Sigmoid colon (tissue), 6 donors: ENCODE measurements at regions not wholly inside any gene's neighbourhood (a gene's known extent, or its start where the extent isn't known, plus 50 kb on each side); places are given as distances from the start of the nearest gene placed in this dataset.

ENCODE experiments used
- DNase-seq: peaks from one replicate; pipeline ENCODE4 v3.0.0-alpha.2; 2019
- H3K27ac ChIP-seq, 4 donors: fragments of 200-600 bp; sonication (generic); one replicate each; pipeline ENCODE4 v1.5.1; 2016 to 2019; ENCODE audit warnings: mild to moderate bottlenecking in 1 of 4
- H3K27me3 ChIP-seq, 3 donors: fragments of 200-600 bp; sonication (generic); one replicate each; pipeline ENCODE4 v1.5.1; 2019; ENCODE audit warnings: mild to moderate bottlenecking in 1 of 3
- H3K36me3 ChIP-seq, 4 donors: fragments of 200-600 bp; sonication (generic); one replicate each; pipeline ENCODE4 v1.5.1; 2016 to 2019
- H3K4me1 ChIP-seq, 4 donors: fragments of 200-600 bp; sonication (generic); one replicate each; pipeline ENCODE4 v1.5.1; 2017 to 2019
- H3K4me3 ChIP-seq, 4 donors: fragments of 200-600 bp; sonication (generic); one replicate each; pipeline ENCODE4 v1.5.1; 2017 to 2019; ENCODE audit warnings: mild to moderate bottlenecking in 2 of 4, moderate library complexity in 1 of 4
- H3K9me3 ChIP-seq, 4 donors: fragments of 200-600 bp in 3 of 4; sonication (generic) in 3 of 4; one replicate each; pipeline versions ENCODE4 v1.5.1 to v1.6.1; 2013 to 2019
- CTCF ChIP-seq, 4 experiments: fragments of 450-650 bp in 3 of 4; fragments of 200-600 bp in 1 of 4; IDR thresholded peaks; one replicate each; pipeline ENCODE4 v1.5.1; 2016 to 2019; ENCODE audit warnings: antibody characterized with exemption in 4 of 4, mild to moderate bottlenecking in 3 of 4, moderate library complexity in 2 of 4
- EP300 ChIP-seq, 4 donors: sonication (generic); formaldehyde crosslinking; IDR thresholded peaks; one replicate each; pipeline ENCODE4 v1.6.1; 2017; ENCODE audit warnings: antibody characterized with exemption in 4 of 4
- POLR2A ChIP-seq, 2 donors: fragments of 450-650 bp; IDR thresholded peaks; one replicate each; pipeline ENCODE4 v1.6.1; 2016; ENCODE audit warnings: antibody characterized with exemption in 2 of 2, mild to moderate bottlenecking in 2 of 2, moderate library complexity in 2 of 2
- POLR2AphosphoS5 ChIP-seq, 4 donors: sonication (generic); formaldehyde crosslinking; IDR thresholded peaks; one replicate each; pipeline ENCODE4 v1.6.1; 2017; ENCODE audit warnings: antibody characterized with exemption in 4 of 4
- WGBS, 2 donors: extraction: QIAGEN DNeasy Blood & Tissue Kit; methylation state at CpG; one replicate each; pipeline ENCODE4 v1.1.7; 2013; 5-methylcytosine and 5-hydroxymethylcytosine counted together
- intact Hi-C: fragments of 100-400 bp; cut with DNase I; formaldehyde crosslinking; loops from one replicate; pipeline ENCODE4 v1.15.1; 2023
- donor health status: healthy with polysubstance abuse.
- donor health status: healthy.

- 60 to 79% methylated on average over 2 of the region's 2 CpGs for WGBS, 2 donors
- Histone ChIP-seq H3K27me3 (no peaks in the 10 kb centered on the region), H3K4me3 (no peak overlapping the region), H3K36me3 (no peaks in the 10 kb centered on the region), H3K4me1 (peaks cover 0 to 24% (median 12%) of the 10 kb centered on the region in 4 donors), H3K27ac (no peak overlapping the region), H3K9me3 (no peaks in the 10 kb centered on the region)
- TF ChIP-seq CTCF (IDR thresholded peaks at IDR 0.05) (no peak), POLR2A (IDR thresholded peaks at IDR 0.05) (no peak), POLR2AphosphoS5 (IDR thresholded peaks at IDR 0.05) (no peak), EP300 (IDR thresholded peaks at IDR 0.05) (no peak)
- DNase-seq = no peak
- intact Hi-C loops = no loop called here
Observed at GRCh38 chr6:74603322-74604076, 602.4 kb downstream of the COL12A1 start.

- no peak for DNase-seq
- Histone ChIP-seq H3K27ac (no peak overlapping the region), H3K27me3 (no peaks in the 10 kb centered on the region), H3K4me3 (no peak overlapping the region), H3K9me3 (no peaks in the 10 kb centered on the region), H3K4me1 (peaks cover 0 to 15% (median 9%) of the 10 kb centered on the region in 4 donors), H3K36me3 (no peaks in the 10 kb centered on the region)
- TF ChIP-seq CTCF (IDR thresholded peaks at IDR 0.05) (no peak), EP300 (IDR thresholded peaks at IDR 0.05) (no peak), POLR2A (IDR thresholded peaks at IDR 0.05) (no peak), POLR2AphosphoS5 (IDR thresholded peaks at IDR 0.05) (no peak)
- 94 to 98% methylated on average over 3 of the region's 3 CpGs for WGBS, 2 donors
- intact Hi-C loops = no loop called here
Observed at GRCh38 chr6:74602206-74602605, 603.6 kb downstream of the COL12A1 start.

- Histone ChIP-seq H3K4me1 (no peaks in the 10 kb centered on the region), H3K27me3 (no peaks in the 10 kb centered on the region), H3K4me3 (no peak overlapping the region), H3K9me3 (no peaks in the 10 kb centered on the region), H3K36me3 (no peaks in the 10 kb centered on the region), H3K27ac (no peak overlapping the region)
- no peak for TF ChIP-seq EP300 (IDR thresholded peaks at IDR 0.05)
- no peak for TF ChIP-seq POLR2A (IDR thresholded peaks at IDR 0.05)
- no peak for TF ChIP-seq POLR2AphosphoS5 (IDR thresholded peaks at IDR 0.05)
- no peak for TF ChIP-seq CTCF (IDR thresholded peaks at IDR 0.05)
- DNase-seq = no peak
- intact Hi-C loops = no loop called here
- 55 to 72% methylated on average over 3 of the region's 3 CpGs for WGBS, 2 donors
Observed at GRCh38 chr6:74598462-74599393, 607.1 kb downstream of the COL12A1 start.

- H3K4me1 ChIP-seq = no peaks in the 10 kb centered on the region
- 77 to 80% methylated on average over 1 of the region's 1 CpG for WGBS, 2 donors
- no peak for DNase-seq
- H3K27me3 ChIP-seq = no peaks in the 10 kb centered on the region
- intact Hi-C loops = no loop called here
- no peaks in the 10 kb centered on the region for H3K36me3 ChIP-seq
- TF ChIP-seq POLR2A (IDR thresholded peaks at IDR 0.05) (no peak), CTCF (IDR thresholded peaks at IDR 0.05) (no peak), EP300 (IDR thresholded peaks at IDR 0.05) (no peak), POLR2AphosphoS5 (IDR thresholded peaks at IDR 0.05) (no peak)
- no peak overlapping the region for H3K27ac ChIP-seq
- H3K4me3 ChIP-seq = no peak overlapping the region
- H3K9me3 ChIP-seq = no peaks in the 10 kb centered on the region
Observed at GRCh38 chr6:74597840-74598239, 608.0 kb downstream of the COL12A1 start.
